ENCODE measurements at regions not wholly inside any gene's neighbourhood (a gene's known extent, or its start where the extent isn't known, plus 50 kb on each side); places are given as distances from the start of the nearest gene placed in this dataset.
"Not testable (repeated sequence)": the region's sequence is repeated elsewhere in the genome, so short reads cannot be mapped to it uniquely, and the experiment has no call there.

DNA sequence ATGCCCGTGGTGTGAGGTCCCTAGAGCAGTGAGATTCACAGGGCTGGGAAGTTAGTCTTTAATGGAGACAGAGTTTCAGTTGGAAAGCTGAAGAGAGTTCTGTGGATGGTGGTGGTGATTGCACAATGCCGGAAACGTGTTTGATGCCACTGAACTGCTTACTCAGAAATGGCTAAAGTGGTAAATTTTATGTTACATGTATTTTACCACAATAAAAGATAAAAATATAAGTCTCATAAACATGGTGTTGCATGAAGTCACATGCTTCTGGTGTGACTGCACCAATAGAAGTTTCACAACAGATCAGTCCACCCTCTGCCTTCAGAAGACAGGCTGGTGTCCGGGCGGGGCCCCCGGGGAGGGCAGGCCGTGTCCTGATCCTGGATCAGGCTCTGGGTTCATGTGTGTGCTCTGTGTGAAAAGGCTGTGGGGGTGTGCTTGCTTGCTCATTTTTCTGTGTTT lies 106.5 kb downstream of the NPIPB11 start:
- DNase-seq (ENCODE audit: low read depth, low spot score); H3K27ac ChIP-seq: not testable (repeated sequence)

GRCh38 chr16:29298997-29299396 lies 107.5 kb downstream of the NPIPB11 start:
- H3K27ac ChIP-seq; DNase-seq (ENCODE audit: low read depth, low spot score): not testable (repeated sequence)

GRCh38 chr16:29298307-29298706 lies 108.2 kb downstream of the NPIPB11 start:
- H3K27ac ChIP-seq = not testable (repeated sequence)

GRCh38 chr16:29297809-29298177 lies 108.7 kb downstream of the NPIPB11 start:
- H3K27ac ChIP-seq; DNase-seq (ENCODE audit: low read depth, low spot score): not testable (repeated sequence)

More at GRCh38 chr16:29298307-29298706, 108.2 kb downstream of the NPIPB11 start:
- DNase-seq (ENCODE audit: low read depth, low spot score) = not testable (repeated sequence)

DNA sequence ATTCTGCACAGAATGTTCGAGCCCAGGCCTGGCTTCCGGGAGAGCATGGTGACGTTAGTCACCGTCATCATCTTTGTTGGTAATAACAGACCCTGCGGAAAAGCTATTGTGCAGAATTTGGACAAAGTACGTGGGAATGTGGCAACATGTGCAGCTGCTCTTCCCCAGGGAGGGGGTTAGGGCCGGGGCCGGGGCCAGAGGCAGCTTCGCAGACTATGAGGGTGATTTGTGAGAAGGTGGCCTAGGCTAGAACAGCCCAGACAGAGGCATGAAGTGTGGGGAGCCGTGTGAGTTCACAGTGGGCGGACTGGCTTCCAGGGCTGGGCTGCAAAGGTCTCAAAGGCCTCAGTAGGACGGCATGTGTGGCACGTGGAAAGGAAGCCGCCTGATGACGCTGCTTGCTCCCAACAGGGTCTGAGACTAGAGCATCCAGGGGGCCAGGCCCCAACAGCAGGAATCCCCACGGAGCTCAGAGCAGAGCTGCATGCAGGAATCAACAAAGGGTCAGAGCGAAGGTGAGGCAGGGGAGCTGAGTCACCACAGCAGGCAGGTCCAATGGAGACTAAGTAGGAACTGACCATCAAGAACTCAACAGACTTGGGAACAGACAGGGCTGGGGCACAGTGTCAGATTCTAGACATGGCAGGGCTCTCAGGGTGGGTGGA lies 109.2 kb downstream of the NPIPB11 start:
- H3K27ac ChIP-seq; DNase-seq (ENCODE audit: low read depth, low spot score): not testable (repeated sequence)

- DNase-seq (ENCODE audit: low read depth, low spot score); H3K27ac ChIP-seq: not testable (repeated sequence)
Observed at GRCh38 chr16:29296176-29296575, 110.3 kb downstream of the NPIPB11 start.

- not testable (repeated sequence) for H3K27ac ChIP-seq; DNase-seq (ENCODE audit: low read depth, low spot score)
Observed at GRCh38 chr16:29294951-29295795, 111.3 kb downstream of the NPIPB11 start.

- DNase-seq (ENCODE audit: low read depth, low spot score); H3K27ac ChIP-seq: not testable (repeated sequence)
Observed at GRCh38 chr16:29294400-29294933, 112.0 kb downstream of the NPIPB11 start.

DNA sequence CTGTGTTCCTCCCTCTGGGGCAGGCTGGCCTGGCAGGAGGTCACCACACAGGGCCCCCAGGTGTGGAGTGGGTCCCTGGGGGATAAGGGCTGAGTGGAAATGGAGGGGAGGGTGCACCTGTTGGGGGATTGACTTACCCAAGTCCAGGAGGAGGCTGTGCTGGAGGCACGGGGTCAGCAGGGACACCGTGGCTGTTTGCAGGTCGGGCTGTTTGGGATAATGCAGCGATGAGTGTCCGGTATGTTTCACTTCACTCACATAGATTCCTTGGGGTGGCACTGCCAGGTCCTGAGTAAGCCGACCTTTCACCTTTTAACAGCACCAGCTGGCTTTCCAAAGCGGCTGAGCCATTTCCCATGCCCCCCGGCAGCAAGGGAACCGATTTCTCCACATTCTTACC lies 113.0 kb downstream of the NPIPB11 start:
- not testable (repeated sequence) for H3K27ac ChIP-seq; DNase-seq (ENCODE audit: low read depth, low spot score)

- not testable (repeated sequence) for DNase-seq (ENCODE audit: low read depth, low spot score)
Observed at GRCh38 chr16:29292952-29293471, 113.5 kb downstream of the NPIPB11 start.

DNA sequence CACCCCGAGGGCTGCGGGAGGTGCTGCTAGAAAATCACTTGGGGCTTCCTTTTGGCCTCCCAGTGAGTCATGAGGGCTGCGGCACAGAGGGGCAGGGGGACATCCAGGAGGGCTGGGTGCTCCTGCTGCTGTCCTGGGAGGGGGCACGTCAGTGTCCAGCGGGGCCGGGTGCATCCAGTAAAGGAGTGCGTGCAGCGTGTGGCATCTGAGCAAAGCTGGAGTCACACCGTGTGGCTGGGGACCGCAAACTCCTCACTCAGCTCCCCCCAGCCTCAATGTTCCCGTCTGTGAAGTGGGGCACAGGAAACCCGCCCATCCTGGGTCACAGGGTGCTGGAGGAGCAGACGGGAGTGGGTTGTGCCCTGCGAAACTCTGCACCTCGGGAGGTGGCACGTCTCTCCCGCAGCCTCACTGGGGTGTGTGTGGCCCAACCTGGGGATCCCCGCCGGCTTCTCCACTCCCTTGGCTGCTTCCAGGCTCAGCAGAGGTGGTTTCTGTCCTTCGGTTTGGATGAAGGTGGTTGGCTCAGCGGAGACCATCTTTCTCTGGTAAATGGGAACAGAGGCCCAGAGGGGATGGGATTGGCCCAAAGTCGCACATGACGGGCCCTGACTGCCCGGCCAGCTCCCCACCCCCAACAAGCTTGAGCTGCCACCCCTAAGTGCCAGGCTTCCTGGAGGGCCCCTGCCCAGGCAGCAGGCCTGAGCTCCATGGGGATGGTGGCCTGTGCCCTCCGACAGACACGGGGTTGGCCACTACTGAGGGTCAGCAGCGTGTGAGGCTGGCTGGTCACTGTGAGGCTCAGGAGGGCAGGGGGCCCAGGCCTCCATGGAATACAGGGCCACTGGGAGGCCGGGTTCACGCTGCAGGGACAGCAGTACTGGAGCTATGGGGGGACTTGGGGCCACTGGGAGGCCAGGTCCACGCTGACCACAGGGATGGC lies 114.9 kb downstream of the NPIPB11 start:
- not testable (repeated sequence) for H3K27ac ChIP-seq; DNase-seq (ENCODE audit: low read depth, low spot score)

More at GRCh38 chr16:29292952-29293471, 113.5 kb downstream of the NPIPB11 start:
- not testable (repeated sequence) for H3K27ac ChIP-seq

GRCh38 chr16:29290631-29291247 lies 115.8 kb downstream of the NPIPB11 start:
- peak; percentile 78 for DNase-seq (ENCODE audit: low read depth, low spot score)
- no peak overlapping the region for H3K27ac ChIP-seq

DNA sequence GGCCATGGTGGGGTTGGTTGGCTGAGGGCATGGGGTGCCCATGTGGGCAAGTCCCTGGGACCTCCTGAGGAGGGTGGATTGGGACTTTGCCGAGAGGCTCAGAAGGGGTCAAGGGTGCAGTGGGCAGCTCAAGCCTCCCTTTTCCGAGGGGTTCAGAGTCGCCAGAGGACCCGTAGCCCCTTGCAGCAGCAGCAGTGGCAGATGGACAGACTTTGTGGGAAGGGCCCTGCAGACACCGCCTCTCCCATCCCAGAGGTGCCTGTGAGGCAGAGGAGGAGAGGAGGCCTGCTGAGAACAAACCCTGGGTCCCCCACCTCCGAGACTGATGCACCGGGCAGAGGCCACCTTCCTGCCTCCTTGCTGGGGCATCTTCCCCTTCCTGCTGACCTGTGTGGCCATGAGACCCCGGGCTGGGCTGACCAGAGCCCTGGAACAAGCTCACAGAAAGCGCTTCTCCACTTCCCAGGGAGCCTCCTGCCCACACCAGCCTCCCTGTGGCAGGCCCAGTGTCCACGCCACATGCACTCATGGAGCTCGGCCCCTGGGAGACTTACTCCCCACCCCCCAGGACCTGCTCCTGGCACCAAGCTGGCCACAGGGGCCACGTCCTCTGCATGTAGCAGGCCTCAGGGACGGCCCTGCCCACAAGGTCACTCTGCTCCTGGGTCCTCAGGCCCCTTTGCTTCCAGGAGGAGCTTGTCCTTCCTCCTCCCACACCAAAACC lies 116.8 kb downstream of the NPIPB11 start:
- not testable (repeated sequence) for DNase-seq (ENCODE audit: low read depth, low spot score); H3K27ac ChIP-seq

GRCh38 chr16:29288711-29289474 lies 117.6 kb downstream of the NPIPB11 start:
- DNase-seq (ENCODE audit: low read depth, low spot score); H3K27ac ChIP-seq: not testable (repeated sequence)

GRCh38 chr16:29287871-29288535 lies 118.5 kb downstream of the NPIPB11 start:
- DNase-seq (ENCODE audit: low read depth, low spot score); H3K27ac ChIP-seq: not testable (repeated sequence)

- H3K27ac ChIP-seq; DNase-seq (ENCODE audit: low read depth, low spot score): not testable (repeated sequence)
Observed at GRCh38 chr16:29287246-29287645, 119.3 kb downstream of the NPIPB11 start.

DNA sequence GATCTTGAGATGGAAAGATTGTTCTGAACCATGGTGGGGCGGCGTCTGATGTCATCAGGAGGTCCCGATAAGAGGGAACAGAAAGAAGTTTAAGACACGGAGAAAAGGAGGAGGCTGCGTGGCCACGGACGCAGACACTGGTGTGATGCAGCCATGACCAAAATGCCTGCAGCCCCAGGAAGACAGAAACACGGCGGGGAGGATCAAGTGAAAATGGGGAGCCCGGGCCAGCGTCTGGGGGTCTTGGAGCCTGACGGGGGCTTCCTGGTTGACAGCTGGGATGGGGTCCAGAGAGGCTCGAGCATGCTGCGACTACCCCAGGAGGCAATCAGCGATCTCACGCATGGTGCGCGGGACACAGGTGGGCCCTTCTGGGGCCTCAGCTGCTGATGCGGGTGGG lies 119.7 kb downstream of the NPIPB11 start:
- not testable (repeated sequence) for DNase-seq (ENCODE audit: low read depth, low spot score); H3K27ac ChIP-seq

All from epithelial cell of prostate (primary cell).